ENCODE measurements at regions not wholly inside any gene's neighbourhood (a gene's known extent, or its start where the extent isn't known, plus 50 kb on each side); places are given as distances from the start of the nearest gene placed in this dataset.

DNA sequence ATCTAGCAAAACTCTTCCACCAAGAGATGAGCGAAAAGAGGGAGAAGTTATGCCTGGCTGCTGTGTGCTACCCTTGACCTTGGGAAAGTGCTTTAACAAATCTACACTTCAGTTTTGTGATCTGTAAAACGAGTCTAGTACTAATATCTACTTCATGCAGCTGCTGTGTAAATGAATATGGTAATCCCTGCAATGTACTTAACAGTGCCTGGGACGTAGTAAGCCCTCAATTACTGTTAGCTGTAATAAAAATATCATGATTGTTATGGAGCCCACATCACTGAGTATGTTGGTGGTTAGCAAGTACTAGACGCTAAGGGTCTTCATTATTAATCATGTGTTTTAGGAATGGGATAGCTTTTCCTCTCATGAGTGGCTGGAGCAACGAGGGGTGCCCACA, 80.5 kb downstream of the LYZL1 start:
- TF ChIP-seq, protein P1, sequence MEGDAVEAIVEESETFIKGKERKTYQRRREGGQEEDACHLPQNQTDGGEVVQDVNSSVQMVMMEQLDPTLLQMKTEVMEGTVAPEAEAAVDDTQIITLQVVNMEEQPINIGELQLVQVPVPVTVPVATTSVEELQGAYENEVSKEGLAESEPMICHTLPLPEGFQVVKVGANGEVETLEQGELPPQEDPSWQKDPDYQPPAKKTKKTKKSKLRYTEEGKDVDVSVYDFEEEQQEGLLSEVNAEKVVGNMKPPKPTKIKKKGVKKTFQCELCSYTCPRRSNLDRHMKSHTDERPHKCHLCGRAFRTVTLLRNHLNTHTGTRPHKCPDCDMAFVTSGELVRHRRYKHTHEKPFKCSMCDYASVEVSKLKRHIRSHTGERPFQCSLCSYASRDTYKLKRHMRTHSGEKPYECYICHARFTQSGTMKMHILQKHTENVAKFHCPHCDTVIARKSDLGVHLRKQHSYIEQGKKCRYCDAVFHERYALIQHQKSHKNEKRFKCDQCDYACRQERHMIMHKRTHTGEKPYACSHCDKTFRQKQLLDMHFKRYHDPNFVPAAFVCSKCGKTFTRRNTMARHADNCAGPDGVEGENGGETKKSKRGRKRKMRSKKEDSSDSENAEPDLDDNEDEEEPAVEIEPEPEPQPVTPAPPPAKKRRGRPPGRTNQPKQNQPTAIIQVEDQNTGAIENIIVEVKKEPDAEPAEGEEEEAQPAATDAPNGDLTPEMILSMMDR (IDR thresholded peaks at IDR 0.05), result no peak
- no peak for TF ChIP-seq POLR2A (IDR thresholded peaks at IDR 0.05)
